ENCODE measurements at regions not wholly inside any gene's neighbourhood (a gene's known extent, or its start where the extent isn't known, plus 50 kb on each side); places are given as distances from the start of the nearest gene placed in this dataset.

GRCh38 chr10:71077143-71077581, 135.2 kb upstream of the UNC5B start:
- CTCF ChIA-PET, result no interaction called here
- no peaks in the 10 kb centered on the region for H3K36me3 ChIP-seq (ENCODE audit: insufficient read depth, low read length)
- no peak for DNase-seq
- peaks cover 3 to 5% of the 10 kb centered on the region in 2 donors for H3K27me3 Mint-ChIP-seq
- no peaks in the 10 kb centered on the region for H3K4me1 Mint-ChIP-seq
- no peaks in the 10 kb centered on the region for H3K27me3 ChIP-seq (ENCODE audit: insufficient read depth, low read length, poor library complexity, severe bottlenecking)
- POLR2A ChIA-PET, result no interaction called here
- no peak overlapping the region for H3K4me3 Mint-ChIP-seq
- H3K9me3 ChIP-seq (ENCODE audit: low read length), result no peaks in the 10 kb centered on the region
- no peaks in the 10 kb centered on the region for H3K36me3 Mint-ChIP-seq
- H3K27ac ChIP-seq (ENCODE audit: low read depth, low read length), result no peak overlapping the region
- no peak overlapping the region for H3K27ac Mint-ChIP-seq
- no peaks in the 10 kb centered on the region for H3K4me1 ChIP-seq (ENCODE audit: insufficient read depth, low read length)
- no peak overlapping the region for H3K4me3 ChIP-seq (ENCODE audit: low read length)
- H3K9me3 Mint-ChIP-seq, result no peaks in the 10 kb centered on the region

- Mint-ChIP-seq H3K27me3 (peaks cover 3 to 5% of the 10 kb centered on the region in 2 donors), H3K27ac (no peak overlapping the region), H3K36me3 (no peaks in the 10 kb centered on the region), H3K9me3 (no peaks in the 10 kb centered on the region), H3K4me3 (no peak overlapping the region), H3K4me1 (no peaks in the 10 kb centered on the region)
- CTCF ChIA-PET, result no interaction called here
- Histone ChIP-seq H3K27ac (ENCODE audit: low read depth, low read length) (no peak overlapping the region), H3K27me3 (ENCODE audit: insufficient read depth, low read length, poor library complexity, severe bottlenecking) (no peaks in the 10 kb centered on the region), H3K4me1 (ENCODE audit: insufficient read depth, low read length) (no peaks in the 10 kb centered on the region), H3K4me3 (ENCODE audit: low read length) (no peak overlapping the region), H3K9me3 (ENCODE audit: low read length) (no peaks in the 10 kb centered on the region), H3K36me3 (ENCODE audit: insufficient read depth, low read length) (no peaks in the 10 kb centered on the region)
- POLR2A ChIA-PET, result no interaction called here
- no peak for DNase-seq
Observed at GRCh38 chr10:71077796-71078453, 134.4 kb upstream of the UNC5B start.

- ChIA-PET CTCF (no interaction called here), POLR2A (no interaction called here)
- no peaks in the 10 kb centered on the region for H3K4me1 Mint-ChIP-seq
- Histone ChIP-seq H3K9me3 (ENCODE audit: low read length) (no peaks in the 10 kb centered on the region), H3K36me3 (ENCODE audit: insufficient read depth, low read length) (no peaks in the 10 kb centered on the region), H3K4me3 (ENCODE audit: low read length) (no peak overlapping the region), H3K27ac (ENCODE audit: low read depth, low read length) (no peak overlapping the region), H3K4me1 (ENCODE audit: insufficient read depth, low read length) (no peaks in the 10 kb centered on the region), H3K27me3 (ENCODE audit: insufficient read depth, low read length, poor library complexity, severe bottlenecking) (no peaks in the 10 kb centered on the region)
- H3K4me3 Mint-ChIP-seq, result no peak overlapping the region
- no peaks in the 10 kb centered on the region for H3K9me3 Mint-ChIP-seq
- DNase-seq, result no peak
- no peak overlapping the region for H3K27ac Mint-ChIP-seq
- no peaks in the 10 kb centered on the region for H3K36me3 Mint-ChIP-seq
- H3K27me3 Mint-ChIP-seq, result peaks cover 3 to 5% of the 10 kb centered on the region in 2 donors
Observed at GRCh38 chr10:71078454-71079145, 133.8 kb upstream of the UNC5B start.

- ChIA-PET POLR2A (no interaction called here), CTCF (no interaction called here)
- no peaks in the 10 kb centered on the region for H3K36me3 Mint-ChIP-seq
- Histone ChIP-seq H3K4me1 (ENCODE audit: insufficient read depth, low read length) (no peaks in the 10 kb centered on the region), H3K27me3 (ENCODE audit: insufficient read depth, low read length, poor library complexity, severe bottlenecking) (no peaks in the 10 kb centered on the region), H3K9me3 (ENCODE audit: low read length) (no peaks in the 10 kb centered on the region), H3K4me3 (ENCODE audit: low read length) (no peak overlapping the region), H3K27ac (ENCODE audit: low read depth, low read length) (no peak overlapping the region), H3K36me3 (ENCODE audit: insufficient read depth, low read length) (no peaks in the 10 kb centered on the region)
- no peak overlapping the region for H3K27ac Mint-ChIP-seq
- peaks cover 3 to 5% of the 10 kb centered on the region in 2 donors for H3K27me3 Mint-ChIP-seq
- no peak for DNase-seq
- no peaks in the 10 kb centered on the region for H3K9me3 Mint-ChIP-seq
- no peak overlapping the region for H3K4me3 Mint-ChIP-seq
- no peaks in the 10 kb centered on the region for H3K4me1 Mint-ChIP-seq
Observed at GRCh38 chr10:71079761-71080380, 132.5 kb upstream of the UNC5B start.

GRCh38 chr10:71080381-71081228, 131.8 kb upstream of the UNC5B start:
- ChIA-PET POLR2A (no interaction called here), CTCF (no interaction called here)
- no peak for DNase-seq

GRCh38 chr10:71081229-71081560, 131.2 kb upstream of the UNC5B start:
- POLR2A ChIA-PET, result no interaction called here
- no peaks in the 10 kb centered on the region for H3K4me1 ChIP-seq (ENCODE audit: insufficient read depth, low read length)

More at GRCh38 chr10:71080381-71081228, 131.8 kb upstream of the UNC5B start:
- no peaks in the 10 kb centered on the region for H3K27me3 ChIP-seq (ENCODE audit: insufficient read depth, low read length, poor library complexity, severe bottlenecking)
- Mint-ChIP-seq H3K4me1 (no peaks in the 10 kb centered on the region), H3K27ac (no peak overlapping the region), H3K4me3 (no peak overlapping the region), H3K27me3 (peaks cover 7 to 9% of the 10 kb centered on the region in 2 donors), H3K9me3 (no peaks in the 10 kb centered on the region), H3K36me3 (no peaks in the 10 kb centered on the region)
- no peaks in the 10 kb centered on the region for H3K4me1 ChIP-seq (ENCODE audit: insufficient read depth, low read length)
- no peak overlapping the region for H3K27ac ChIP-seq (ENCODE audit: low read depth, low read length)
- H3K9me3 ChIP-seq (ENCODE audit: low read length), result no peaks in the 10 kb centered on the region
- no peaks in the 10 kb centered on the region for H3K36me3 ChIP-seq (ENCODE audit: insufficient read depth, low read length)
- H3K4me3 ChIP-seq (ENCODE audit: low read length), result no peak overlapping the region

GRCh38 chr10:71081912-71082311, 130.5 kb upstream of the UNC5B start:
- POLR2A ChIA-PET, result no interaction called here
- Mint-ChIP-seq H3K4me3 (no peak overlapping the region), H3K4me1 (no peaks in the 10 kb centered on the region), H3K9me3 (no peaks in the 10 kb centered on the region), H3K27me3 (peaks cover 8 to 10% of the 10 kb centered on the region in 2 donors), H3K27ac (no peak overlapping the region), H3K36me3 (no peaks in the 10 kb centered on the region)
- Histone ChIP-seq H3K36me3 (ENCODE audit: insufficient read depth, low read length) (no peaks in the 10 kb centered on the region), H3K27ac (ENCODE audit: low read depth, low read length) (no peak overlapping the region), H3K4me3 (ENCODE audit: low read length) (no peak overlapping the region), H3K9me3 (ENCODE audit: low read length) (no peaks in the 10 kb centered on the region), H3K27me3 (ENCODE audit: insufficient read depth, low read length, poor library complexity, severe bottlenecking) (no peaks in the 10 kb centered on the region), H3K4me1 (ENCODE audit: insufficient read depth, low read length) (no peaks in the 10 kb centered on the region)
- DNase-seq, result no peak
- CTCF ChIA-PET, result no interaction called here

More at GRCh38 chr10:71081229-71081560, 131.2 kb upstream of the UNC5B start:
- Mint-ChIP-seq H3K27me3 (peaks cover 8 to 10% of the 10 kb centered on the region in 2 donors), H3K27ac (no peak overlapping the region), H3K4me1 (no peaks in the 10 kb centered on the region), H3K36me3 (no peaks in the 10 kb centered on the region), H3K4me3 (no peak overlapping the region), H3K9me3 (no peaks in the 10 kb centered on the region)
- Histone ChIP-seq H3K27ac (ENCODE audit: low read depth, low read length) (no peak overlapping the region), H3K36me3 (ENCODE audit: insufficient read depth, low read length) (no peaks in the 10 kb centered on the region), H3K4me3 (ENCODE audit: low read length) (no peak overlapping the region), H3K9me3 (ENCODE audit: low read length) (no peaks in the 10 kb centered on the region), H3K27me3 (ENCODE audit: insufficient read depth, low read length, poor library complexity, severe bottlenecking) (no peaks in the 10 kb centered on the region)
- no peak for DNase-seq
- CTCF ChIA-PET, result no interaction called here

Measured in CD8-positive, alpha-beta memory T cell (primary cell).